Trophoblast cell (in vitro differentiated cells and primary cell): ENCODE measurements at regions not wholly inside any gene's neighbourhood (a gene's known extent, or its start where the extent isn't known, plus 50 kb on each side); places are given as distances from the start of the nearest gene placed in this dataset.

Source experiments
- DNase-seq, 2 donors: peaks; one replicate each; pipeline ENCODE4 v3.0.0-alpha.2; 2016
- H2AFZ ChIP-seq: 2 replicates; pipeline ENCODE4 v1.6.1; 2013; ENCODE audit warnings: low read length, moderate library complexity, mild to moderate bottlenecking; ENCODE audit not compliant: insufficient read depth, poor library complexity
- H2AK5ac ChIP-seq: 2 replicates; pipeline ENCODE4 v1.6.1; 2013; ENCODE audit warnings: mild to moderate bottlenecking, low read length
- H2BK120ac ChIP-seq: 2 replicates; pipeline ENCODE4 v1.6.1; 2013; ENCODE audit warnings: low read length, mild to moderate bottlenecking, moderate library complexity; ENCODE audit not compliant: insufficient read depth, poor library complexity
- H2BK12ac ChIP-seq: 2 replicates; pipeline ENCODE4 v1.6.1; 2013; ENCODE audit warnings: mild to moderate bottlenecking, low read length, moderate library complexity
- H2BK5ac ChIP-seq: 2 replicates; pipeline ENCODE4 v1.6.1; 2013; ENCODE audit warnings: low read length, low read depth, moderate library complexity, mild to moderate bottlenecking; ENCODE audit not compliant: poor library complexity
- H3K14ac ChIP-seq: 2 replicates; pipeline ENCODE4 v1.6.1; 2013; ENCODE audit warnings: mild to moderate bottlenecking, low read length
- H3K18ac ChIP-seq: 2 replicates; pipeline ENCODE4 v1.6.1; 2013; ENCODE audit warnings: mild to moderate bottlenecking, low read length
- H3K23ac ChIP-seq: 2 replicates; pipeline ENCODE4 v1.6.1; 2013; ENCODE audit warnings: low read length
- H3K27ac ChIP-seq: 2 replicates; pipeline ENCODE4 v1.5.1; 2013; ENCODE audit warnings: low read depth, mild to moderate bottlenecking, inconsistent platforms, low read length, moderate library complexity
- H3K27me3 ChIP-seq: 2 replicates; pipeline ENCODE4 v1.6.1; 2013; ENCODE audit warnings: inconsistent platforms, mild to moderate bottlenecking, low read length, moderate library complexity; ENCODE audit not compliant: insufficient read depth
- H3K36me3 ChIP-seq, 2 experiments: 1 replicate in 1 of 2; 2 replicates in 1 of 2; pipeline ENCODE4 v1.6.1; 2013; ENCODE audit warnings: low read length in 2 of 2, mild to moderate bottlenecking in 2 of 2, moderate library complexity in 1 of 2; ENCODE audit not compliant: insufficient read depth in 2 of 2, control insufficient read depth in 1 of 2
- H3K4ac ChIP-seq: 2 replicates; pipeline ENCODE4 v1.6.1; 2013; ENCODE audit warnings: low read depth, mild to moderate bottlenecking, low read length, moderate library complexity
- H3K4me1 ChIP-seq, 2 experiments: 1 replicate in 1 of 2; 2 replicates in 1 of 2; pipeline ENCODE4 v1.6.1; 2013; ENCODE audit warnings: low read length in 2 of 2, mild to moderate bottlenecking in 2 of 2, moderate library complexity in 1 of 2; ENCODE audit not compliant: insufficient read depth in 2 of 2, control insufficient read depth in 1 of 2
- H3K4me2 ChIP-seq: 2 replicates; pipeline ENCODE4 v1.6.1; 2013; ENCODE audit warnings: inconsistent platforms, mild to moderate bottlenecking, low read length, moderate library complexity
- H3K4me3 ChIP-seq: 2 replicates; pipeline ENCODE4 v1.5.1; 2013; ENCODE audit warnings: mild to moderate bottlenecking, low read depth, low read length, inconsistent platforms
- H3K79me1 ChIP-seq: one replicate; pipeline ENCODE4 v1.6.1; 2013; ENCODE audit warnings: low read length
- H3K79me2 ChIP-seq: 2 replicates; pipeline ENCODE4 v1.6.1; 2013; ENCODE audit warnings: low read length, mild to moderate bottlenecking; ENCODE audit not compliant: control insufficient read depth, insufficient read depth, poor library complexity
- H3K9ac ChIP-seq: 2 replicates; pipeline ENCODE4 v1.6.1; 2013; ENCODE audit warnings: mild to moderate bottlenecking, low read length
- H3K9me3 ChIP-seq: 2 replicates; pipeline ENCODE4 v1.6.1; 2013; ENCODE audit warnings: low read depth, mild to moderate bottlenecking, control low read depth, inconsistent platforms, low read length; ENCODE audit not compliant: insufficient read depth
- H4K12ac ChIP-seq: 2 replicates; pipeline ENCODE4 v1.6.1; 2013; ENCODE audit warnings: low read depth, mild to moderate bottlenecking, low read length, moderate library complexity
- H4K8ac ChIP-seq: 2 replicates; pipeline ENCODE4 v1.6.1; 2013; ENCODE audit warnings: low read depth, mild to moderate bottlenecking, low read length, moderate library complexity
- H4K91ac ChIP-seq: one replicate; pipeline ENCODE4 v1.6.1; 2013; ENCODE audit warnings: low read depth, mild to moderate bottlenecking, low read length, moderate library complexity
- WGBS: extraction: QIAGEN DNeasy Blood & Tissue Kit; methylation state at CpG from one replicate; pipeline ENCODE4 v1.1.7; 2013; ENCODE audit warnings: missing lambda C conversion rate; ENCODE audit not compliant: insufficient read length, insufficient coverage; ENCODE audit errors: extremely low coverage; 5-methylcytosine and 5-hydroxymethylcytosine counted together

- no peak overlapping the region for H2AK5ac ChIP-seq
- no peak overlapping the region for H3K4me2 ChIP-seq
- H3K14ac ChIP-seq: no peak overlapping the region
- peaks cover 5% of the 10 kb centered on the region for H3K79me1 ChIP-seq
- H4K8ac ChIP-seq: no peak overlapping the region
- no peak overlapping the region for H2BK12ac ChIP-seq
- H3K27me3 ChIP-seq: no peaks in the 10 kb centered on the region
- WGBS: no CpG with 5 or more reads among the region's 12 CpGs
- no peak overlapping the region for H3K4me3 ChIP-seq
- no peak overlapping the region for H4K12ac ChIP-seq
- H2BK120ac ChIP-seq: no peak overlapping the region
- H3K4ac ChIP-seq: no peak overlapping the region
- peaks cover 2% of the 10 kb centered on the region for H3K79me2 ChIP-seq
- H3K27ac ChIP-seq: no peak overlapping the region
- H3K9me3 ChIP-seq: no peaks in the 10 kb centered on the region
- H3K4me1 ChIP-seq: peaks cover 12 to 16% of the 10 kb centered on the region in 2 experiments
- no peak overlapping the region for H2BK5ac ChIP-seq
- no peak overlapping the region for H4K91ac ChIP-seq
- no peak overlapping the region for H3K23ac ChIP-seq
- H3K18ac ChIP-seq: no peak overlapping the region
- H3K9ac ChIP-seq: no peak overlapping the region
- no peaks in the 10 kb centered on the region for H3K36me3 ChIP-seq
- no peak for DNase-seq
- no peak overlapping the region for H2AFZ ChIP-seq
Measured at GRCh38 chr21:38968887-38969543, 163.3 kb downstream of the ETS2 start.

- Histone ChIP-seq H2BK5ac (no peak overlapping the region), H3K4me1 (peaks cover 12 to 16% of the 10 kb centered on the region in 2 experiments), H3K18ac (no peak overlapping the region), H4K91ac (peak overlapping the region; percentile 71), H3K27ac (peak overlapping the region; percentile 60), H3K4me3 (no peak overlapping the region), H3K4me2 (peak overlapping the region; percentile 12), H3K36me3 (no peaks in the 10 kb centered on the region), H3K9ac (no peak overlapping the region), H4K8ac (peak overlapping the region; percentile 36), H3K27me3 (no peaks in the 10 kb centered on the region), H3K14ac (no peak overlapping the region), H3K23ac (no peak overlapping the region), H2AFZ (peak overlapping the region; percentile 50), H3K9me3 (peaks cover 6% of the 10 kb centered on the region), H4K12ac (no peak overlapping the region), H3K79me1 (peaks cover 5% of the 10 kb centered on the region), H2AK5ac (no peak overlapping the region), H2BK120ac (no peak overlapping the region), H2BK12ac (no peak overlapping the region), H3K79me2 (peaks cover 2% of the 10 kb centered on the region), H3K4ac (no peak overlapping the region)
- WGBS: no CpG with 5 or more reads among the region's 16 CpGs
- DNase-seq: peak; percentile 96 to 97
Measured at GRCh38 chr21:38965910-38966504, 160.3 kb downstream of the ETS2 start.

GRCh38 chr21:38965241-38965640 lies 159.5 kb downstream of the ETS2 start:
- Histone ChIP-seq H4K8ac (peak overlapping the region; percentile 61), H3K9ac (no peak overlapping the region), H3K79me1 (peaks cover 5% of the 10 kb centered on the region), H3K18ac (peak overlapping the region; percentile 69), H3K14ac (peak overlapping the region; percentile 29), H3K4ac (peak overlapping the region; percentile 42), H3K79me2 (peaks cover 2% of the 10 kb centered on the region), H3K4me3 (no peak overlapping the region), H4K91ac (peak overlapping the region; percentile 66), H2AK5ac (peak overlapping the region; percentile 44), H3K23ac (no peak overlapping the region), H3K9me3 (peaks cover 6% of the 10 kb centered on the region), H3K4me2 (no peak overlapping the region), H3K27ac (peak overlapping the region; percentile 60), H3K4me1 (peaks cover 12 to 16% of the 10 kb centered on the region in 2 experiments), H2BK12ac (peak overlapping the region; percentile 84), H2BK5ac (no peak overlapping the region), H4K12ac (no peak overlapping the region), H2BK120ac (peak overlapping the region; percentile 77), H2AFZ (no peak overlapping the region), H3K27me3 (no peaks in the 10 kb centered on the region), H3K36me3 (no peaks in the 10 kb centered on the region)
- DNase-seq: peak; percentile 5 to 45
- no CpG with 5 or more reads among the region's 8 CpGs for WGBS

DNA sequence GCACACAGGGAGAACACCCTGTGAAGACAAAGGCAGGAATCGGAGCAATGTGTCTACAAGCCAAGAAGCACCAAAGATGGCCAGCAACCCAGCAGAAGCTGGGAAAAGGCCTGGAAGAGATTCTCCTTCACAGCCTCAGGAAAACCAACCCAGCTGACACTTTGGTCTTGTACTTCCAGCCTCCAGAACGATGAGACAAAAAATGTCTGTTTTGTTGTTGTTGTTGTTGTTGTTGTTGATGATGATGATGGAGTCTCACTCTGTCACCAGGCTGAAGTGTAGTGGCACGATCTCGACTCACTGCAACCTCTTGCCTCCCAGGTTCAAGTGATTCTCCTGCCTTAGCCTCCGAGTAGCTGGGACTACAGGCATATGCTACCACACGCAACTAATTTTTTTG lies 157.3 kb downstream of the ETS2 start:
- Histone ChIP-seq H3K14ac (no peak overlapping the region), H3K9ac (no peak overlapping the region), H3K36me3 (no peaks in the 10 kb centered on the region), H3K4me1 (peaks cover 22 to 26% of the 10 kb centered on the region in 2 experiments), H3K4ac (no peak overlapping the region), H3K9me3 (peaks cover 6% of the 10 kb centered on the region), H2BK5ac (no peak overlapping the region), H2BK12ac (no peak overlapping the region), H2BK120ac (no peak overlapping the region), H3K79me1 (peaks cover 10% of the 10 kb centered on the region), H4K8ac (no peak overlapping the region), H3K27me3 (no peaks in the 10 kb centered on the region), H3K4me3 (no peak overlapping the region), H3K4me2 (no peak overlapping the region), H3K79me2 (peaks cover 2% of the 10 kb centered on the region), H3K23ac (no peak overlapping the region), H2AFZ (no peak overlapping the region), H2AK5ac (no peak overlapping the region), H4K91ac (no peak overlapping the region), H3K18ac (no peak overlapping the region), H4K12ac (no peak overlapping the region), H3K27ac (no peak overlapping the region)
- no peak for DNase-seq
- WGBS: no CpG with 5 or more reads among the region's 6 CpGs
